GM23338 (cell line): ENCODE measurements at regions not wholly inside any gene's neighbourhood (a gene's known extent, or its start where the extent isn't known, plus 50 kb on each side); places are given as distances from the start of the nearest gene placed in this dataset.

ENCODE experiments used
- POLR2AphosphoS5 ChIP-seq: IDR thresholded peaks from 2 replicates; pipeline ENCODE4 v1.6.1; 2016; ENCODE audit warnings: antibody characterized with exemption, low read depth
- TF ChIP-seq, protein P1 (sequence below), 2 experiments: fragments of 200-600 bp in 1 of 2; sonication (generic) in 1 of 2; conservative IDR thresholded peaks; 2 replicates each; pipeline versions ENCODE4 v1.5.1 to v1.6.1; 2016 to 2017; ENCODE audit warnings: antibody characterized with exemption in 2 of 2, low read depth in 2 of 2, mild to moderate bottlenecking in 2 of 2, moderate library complexity in 1 of 2

DNA sequence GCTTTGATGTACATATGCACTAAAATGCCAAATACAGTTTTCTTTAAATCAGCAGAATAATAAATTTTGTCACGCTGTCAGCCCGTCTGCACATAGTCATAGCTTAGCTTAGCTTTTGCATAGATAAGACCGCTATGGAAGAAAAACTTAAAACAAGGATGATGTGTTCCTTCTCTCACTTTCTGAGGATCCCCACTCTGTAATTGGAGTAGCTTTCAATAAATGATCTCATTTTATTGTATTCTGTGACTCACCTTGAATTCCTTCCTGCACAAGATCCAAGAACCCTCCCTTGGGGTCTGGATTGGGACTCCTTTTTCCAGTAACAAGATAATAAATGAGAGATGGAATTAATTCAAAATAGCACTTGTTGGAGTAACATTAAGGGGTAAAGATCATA lies 186.2 kb downstream of the CDH26 start:
- TF ChIP-seq, protein P1, sequence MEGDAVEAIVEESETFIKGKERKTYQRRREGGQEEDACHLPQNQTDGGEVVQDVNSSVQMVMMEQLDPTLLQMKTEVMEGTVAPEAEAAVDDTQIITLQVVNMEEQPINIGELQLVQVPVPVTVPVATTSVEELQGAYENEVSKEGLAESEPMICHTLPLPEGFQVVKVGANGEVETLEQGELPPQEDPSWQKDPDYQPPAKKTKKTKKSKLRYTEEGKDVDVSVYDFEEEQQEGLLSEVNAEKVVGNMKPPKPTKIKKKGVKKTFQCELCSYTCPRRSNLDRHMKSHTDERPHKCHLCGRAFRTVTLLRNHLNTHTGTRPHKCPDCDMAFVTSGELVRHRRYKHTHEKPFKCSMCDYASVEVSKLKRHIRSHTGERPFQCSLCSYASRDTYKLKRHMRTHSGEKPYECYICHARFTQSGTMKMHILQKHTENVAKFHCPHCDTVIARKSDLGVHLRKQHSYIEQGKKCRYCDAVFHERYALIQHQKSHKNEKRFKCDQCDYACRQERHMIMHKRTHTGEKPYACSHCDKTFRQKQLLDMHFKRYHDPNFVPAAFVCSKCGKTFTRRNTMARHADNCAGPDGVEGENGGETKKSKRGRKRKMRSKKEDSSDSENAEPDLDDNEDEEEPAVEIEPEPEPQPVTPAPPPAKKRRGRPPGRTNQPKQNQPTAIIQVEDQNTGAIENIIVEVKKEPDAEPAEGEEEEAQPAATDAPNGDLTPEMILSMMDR (conservative IDR thresholded peaks at IDR 0.05; ENCODE audit: low read depth in 2 of 2): no peak
- TF ChIP-seq POLR2AphosphoS5: no peak
